HG02981 (cell line): ENCODE measurements at regions not wholly inside any gene's neighbourhood (a gene's known extent, or its start where the extent isn't known, plus 50 kb on each side); places are given as distances from the start of the nearest gene placed in this dataset.
"Not testable (repeated sequence)": the region's sequence is repeated elsewhere in the genome, so short reads cannot be mapped to it uniquely, and the experiment has no call there.

Experiments
- ATAC-seq: cut with Tn5 transposase; IDR thresholded peaks from one replicate; pipeline ENCODE4 v1.9.1; 2021; ENCODE audit warnings: mild to moderate bottlenecking, moderate library complexity; ENCODE audit not compliant: unreplicated experiment

DNA sequence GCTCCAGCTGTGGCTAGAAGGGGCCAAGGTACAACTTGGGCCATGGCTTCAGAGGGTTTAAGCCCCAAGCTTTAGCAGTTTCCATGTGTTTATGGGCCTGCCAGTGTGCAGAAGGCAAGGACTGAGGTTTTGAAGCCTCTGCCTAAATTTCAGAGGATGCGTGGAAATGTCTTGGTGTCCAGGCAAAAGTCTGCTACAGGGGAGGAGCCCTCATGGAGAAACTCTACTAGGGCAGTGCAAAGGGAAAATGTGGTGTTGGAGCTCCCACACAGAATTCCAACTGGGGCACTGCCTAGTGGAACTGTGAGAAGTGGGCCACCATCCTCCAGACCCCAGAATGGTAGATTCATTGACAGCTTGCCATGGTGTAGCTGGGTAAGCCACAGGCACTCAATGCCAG, 527.2 kb upstream of the RORB start:
- no peak for ATAC-seq

DNA sequence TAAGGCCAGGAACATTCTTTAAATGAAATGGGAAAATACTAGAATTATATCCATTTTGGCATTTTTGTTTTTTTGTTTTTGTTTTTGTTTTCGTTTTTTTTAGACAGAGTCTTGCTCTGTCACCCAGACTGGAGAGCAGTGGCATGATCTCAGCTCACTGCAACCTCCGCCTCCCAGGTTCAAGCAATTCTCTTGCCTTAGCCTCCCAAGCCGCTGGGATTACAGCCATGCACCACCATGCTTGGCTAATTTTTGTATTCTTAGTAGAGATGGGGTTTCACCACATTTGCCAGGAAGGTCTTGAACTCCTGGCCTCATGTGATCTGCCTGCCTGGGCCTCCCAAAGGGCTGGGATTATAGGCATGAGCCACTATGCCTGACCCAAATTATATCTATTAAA, 520.7 kb upstream of the RORB start:
- not testable (repeated sequence) for ATAC-seq

DNA sequence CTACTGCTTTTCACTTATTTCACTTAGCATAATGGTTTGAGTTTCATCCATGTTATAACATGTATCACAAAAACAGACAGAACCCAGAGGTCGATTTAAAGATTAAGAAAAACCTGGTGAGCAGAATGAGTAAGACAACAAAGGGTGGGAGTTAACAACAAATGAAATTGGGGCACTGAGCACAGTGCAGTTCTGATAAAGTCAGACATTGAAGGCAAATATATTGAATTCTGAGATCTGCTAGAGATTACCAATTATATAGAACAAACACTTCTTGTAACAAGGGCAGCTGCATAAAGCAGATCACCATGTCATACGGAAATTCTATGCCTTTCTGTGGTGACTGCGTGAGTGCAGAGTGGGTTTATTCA, 517.3 kb upstream of the RORB start:
- ATAC-seq, result no peak

DNA sequence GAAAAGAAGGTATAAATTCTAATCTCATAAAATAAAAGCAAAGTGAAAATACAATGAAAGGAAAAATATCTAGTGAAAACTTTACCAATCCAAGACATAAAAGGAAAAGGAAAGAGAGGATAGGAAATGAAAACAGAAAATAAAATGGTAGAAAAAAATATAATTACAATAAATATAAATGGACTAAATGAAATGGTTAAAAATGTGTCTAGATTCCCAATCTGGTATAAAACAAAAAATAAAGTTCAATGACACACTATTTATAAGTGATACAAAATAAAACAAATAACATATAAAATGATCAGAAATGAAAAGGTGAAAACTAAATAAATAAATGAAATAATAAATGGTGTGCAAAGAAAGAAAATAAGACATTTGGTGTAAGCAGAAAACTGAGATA, 516.4 kb upstream of the RORB start:
- ATAC-seq, result no peak

DNA sequence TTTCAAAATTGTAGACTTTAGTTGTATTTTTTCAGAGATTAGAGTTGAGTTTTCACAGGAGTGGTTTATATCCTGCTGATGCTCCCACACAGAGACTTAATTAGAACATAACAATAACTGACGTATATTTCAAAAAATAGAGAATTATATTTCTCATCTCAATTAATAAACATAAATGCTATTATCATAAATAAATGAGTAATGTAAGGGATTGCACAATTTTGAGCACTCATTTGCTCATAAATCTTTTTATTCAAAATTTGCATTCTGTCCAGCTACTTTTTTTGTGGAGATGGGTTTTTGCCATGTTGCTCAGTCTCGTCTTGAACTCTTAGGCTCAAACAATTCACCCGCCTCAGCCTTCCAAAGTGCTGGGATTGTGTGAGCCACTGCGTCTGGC, 515.7 kb upstream of the RORB start:
- ATAC-seq, result no peak

DNA sequence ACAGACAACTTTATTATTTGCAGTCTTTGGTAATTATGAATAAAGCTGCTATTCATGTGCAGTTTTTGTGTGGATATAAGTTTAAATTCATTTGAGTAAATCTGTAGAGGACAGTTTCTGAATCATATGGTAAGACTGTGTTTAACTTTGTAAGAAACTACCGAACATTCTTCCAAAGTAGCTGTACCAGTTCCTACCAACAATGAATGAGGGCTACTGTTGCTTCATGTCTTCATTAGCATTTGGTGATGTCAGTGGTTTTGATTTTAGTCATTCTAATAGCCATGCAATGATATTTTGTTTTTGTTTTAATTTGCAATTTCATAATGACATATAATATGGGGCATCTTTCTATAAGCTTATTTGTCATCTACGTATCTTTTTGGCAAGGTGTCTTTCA, 501.3 kb upstream of the RORB start:
- no peak for ATAC-seq

DNA sequence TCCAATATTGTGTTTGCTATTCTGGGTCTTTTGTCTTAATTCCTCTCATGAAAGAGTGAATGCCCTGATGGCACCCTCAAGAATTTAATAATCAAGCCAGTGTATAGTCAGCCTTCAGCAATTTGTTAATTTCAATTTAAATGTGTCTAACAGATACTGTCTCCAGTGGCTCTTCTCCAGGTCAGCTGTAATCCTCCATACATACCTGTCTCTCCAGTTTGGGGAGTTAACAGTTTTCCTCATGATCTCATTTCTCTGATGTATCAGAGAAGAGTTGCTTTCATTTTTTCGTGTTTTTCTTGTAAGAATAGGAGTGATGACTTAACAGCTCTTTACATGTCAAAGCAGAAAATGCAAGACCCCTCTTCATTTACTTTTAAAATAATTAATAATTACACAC, 500.3 kb upstream of the RORB start:
- no peak for ATAC-seq

DNA sequence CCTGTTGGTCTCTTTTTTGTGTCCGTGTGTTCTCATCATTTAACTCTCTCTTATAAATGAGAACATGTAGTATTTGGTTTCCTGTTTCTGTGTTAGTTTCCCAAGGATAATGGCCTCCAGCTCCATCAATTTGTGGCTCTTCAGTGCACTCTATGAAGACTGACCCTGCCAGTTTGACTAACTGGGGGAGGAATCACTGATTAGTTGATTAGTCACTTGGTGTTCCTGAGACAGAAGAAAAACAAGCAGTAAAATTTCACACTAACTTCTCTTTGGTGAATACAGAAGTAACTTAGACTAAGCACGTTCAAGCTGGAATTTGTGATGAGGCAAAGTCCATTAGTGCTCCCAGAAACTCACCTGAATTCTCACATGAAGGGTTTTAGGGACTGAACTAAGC, 495.8 kb upstream of the RORB start:
- no peak for ATAC-seq

DNA sequence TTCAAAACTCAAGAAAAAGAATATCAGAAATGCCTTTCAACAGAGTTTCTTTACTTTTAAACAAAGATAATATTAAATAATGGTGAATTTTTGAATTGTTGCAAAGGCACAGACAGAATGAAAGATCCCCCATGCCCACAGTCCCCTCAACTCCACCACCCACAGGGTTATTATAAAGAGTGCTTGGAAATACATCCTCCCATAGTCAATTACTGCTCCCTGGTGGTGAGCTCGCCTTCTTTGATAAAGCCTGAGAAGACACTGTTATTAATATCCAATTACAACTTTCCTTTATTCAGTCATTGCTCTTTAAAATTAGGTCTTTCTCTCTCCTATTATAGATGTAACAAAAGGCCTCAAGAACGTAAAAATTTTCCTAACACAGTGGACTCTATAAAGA, 490.2 kb upstream of the RORB start:
- ATAC-seq, result no peak

DNA sequence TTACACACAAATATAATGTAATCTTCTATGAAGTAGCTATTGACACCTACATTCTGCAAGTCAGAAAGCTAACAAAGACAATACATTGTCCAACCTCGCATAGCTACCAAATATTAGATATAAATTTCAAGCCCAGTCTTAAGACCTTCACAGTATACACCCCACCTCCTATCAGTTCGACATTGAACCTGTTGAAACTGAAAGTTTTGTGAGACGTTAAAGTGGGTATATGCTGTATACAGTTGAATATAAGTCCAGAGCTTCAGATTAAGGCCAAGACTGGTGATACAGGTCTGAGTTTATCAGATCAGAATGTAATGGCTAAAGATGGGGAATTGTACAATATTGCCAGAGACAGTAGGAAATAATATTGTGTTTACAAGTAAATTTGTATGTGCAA, 489.3 kb upstream of the RORB start:
- no peak for ATAC-seq

DNA sequence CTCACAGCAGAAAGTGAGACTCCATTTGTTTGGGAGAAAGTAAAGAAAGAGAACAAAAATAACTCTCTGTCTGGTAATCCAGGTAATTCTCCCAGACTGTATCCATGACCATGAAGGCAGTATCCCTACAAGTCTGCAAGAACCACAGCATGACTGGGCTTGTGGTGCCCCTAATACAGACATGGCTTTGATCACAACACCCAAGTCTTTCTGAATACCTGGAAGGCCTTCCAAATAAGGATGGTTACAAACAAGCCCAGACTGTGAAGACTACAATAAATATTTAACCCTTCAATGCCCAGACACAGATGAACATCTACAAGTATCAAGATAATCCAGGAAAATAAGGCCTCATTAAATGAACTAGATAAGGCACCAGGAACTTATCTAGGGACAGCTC, 481.1 kb upstream of the RORB start:
- ATAC-seq, result no peak

DNA sequence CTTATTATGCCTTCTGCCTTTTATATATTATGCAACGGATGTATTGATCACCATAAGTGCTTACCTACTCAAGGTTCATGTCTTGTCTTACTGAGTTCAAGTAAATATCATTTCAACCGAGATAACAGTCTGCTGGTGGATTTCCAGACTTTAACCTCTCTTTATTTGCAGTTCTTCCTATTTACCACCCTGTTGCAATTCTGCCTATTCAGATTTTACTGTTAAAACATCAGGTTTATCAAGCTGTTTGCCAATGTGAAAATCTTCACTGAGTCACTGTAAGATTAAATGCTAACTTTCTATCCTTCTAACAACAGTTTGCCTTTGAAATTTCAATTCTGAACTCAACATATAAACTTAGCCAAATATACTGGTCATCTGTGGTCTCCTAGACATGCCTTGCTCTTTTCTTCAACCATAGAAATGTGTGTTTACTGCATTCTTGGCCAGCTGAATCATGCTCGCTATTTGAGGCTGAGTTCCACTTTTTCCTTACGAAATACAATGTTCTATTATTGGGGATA, 471.7 kb upstream of the RORB start:
- ATAC-seq, result no peak

DNA sequence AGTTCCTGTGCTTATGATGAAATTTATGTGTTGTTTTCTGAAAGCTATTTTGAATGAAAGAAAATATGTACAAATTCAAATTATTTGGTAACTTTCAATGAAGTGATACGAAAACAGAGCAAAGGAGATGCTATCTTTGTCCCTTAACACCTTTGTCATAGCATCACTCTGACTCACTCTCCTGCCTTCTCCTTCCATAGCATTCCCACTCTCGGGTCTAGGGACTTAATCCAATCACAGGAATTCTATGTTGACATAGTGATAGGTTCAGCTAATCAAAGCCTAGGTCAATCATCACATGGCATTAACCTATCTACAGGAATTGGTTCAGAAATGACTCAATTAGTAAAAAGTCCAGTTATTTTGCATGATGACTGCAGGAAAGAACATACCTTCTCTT, 464.7 kb upstream of the RORB start:
- no peak for ATAC-seq

DNA sequence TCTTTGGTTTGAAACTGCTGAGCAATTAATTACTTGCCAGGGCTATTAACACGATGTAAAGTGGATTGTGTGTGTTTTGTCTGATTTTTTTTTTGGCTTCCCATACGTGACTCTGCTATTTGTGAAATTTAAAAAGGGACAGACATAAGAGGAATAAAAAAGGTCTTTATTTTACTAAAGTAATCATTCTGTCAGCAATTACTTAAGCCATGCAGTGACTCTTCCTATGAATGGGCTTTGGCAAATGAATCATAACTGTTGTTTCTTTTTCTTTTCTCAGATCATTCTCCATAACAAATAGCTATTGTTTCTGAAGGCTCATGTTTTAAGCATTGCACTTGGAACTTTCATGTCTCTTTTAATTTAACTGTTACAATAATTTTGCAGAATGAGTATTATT, 461.3 kb upstream of the RORB start:
- ATAC-seq, result peak; percentile 35

DNA sequence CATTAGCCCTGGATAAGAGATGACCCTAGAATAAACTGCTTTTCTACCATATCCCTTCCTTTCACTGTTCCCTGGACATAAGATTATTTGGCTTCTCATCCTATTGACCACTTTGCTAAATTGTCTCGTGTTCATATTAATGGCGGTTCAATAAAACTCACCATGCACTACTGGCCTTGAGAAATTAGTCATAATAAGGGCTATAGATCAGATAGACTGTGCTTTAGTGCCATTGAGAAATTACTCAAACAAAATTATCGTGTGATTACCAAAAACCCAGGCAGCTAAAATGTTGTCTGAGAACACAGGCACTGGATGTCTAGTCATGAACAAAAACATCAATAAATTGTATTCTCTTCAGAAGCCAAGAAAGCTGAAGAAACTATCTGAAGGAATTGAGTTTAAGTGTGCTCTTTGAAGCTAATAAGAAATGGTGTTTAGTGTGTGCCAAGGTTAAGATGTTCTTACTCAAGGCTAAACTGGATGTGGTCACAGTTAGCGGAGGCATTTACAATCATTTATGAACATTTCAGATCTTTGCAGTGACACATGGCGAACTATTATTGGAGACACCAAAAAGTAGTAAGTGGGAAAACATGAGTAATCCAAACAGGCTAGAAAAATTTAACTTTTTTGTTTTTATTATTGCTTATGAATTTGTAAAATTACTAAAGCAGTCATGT, 460.4 kb upstream of the RORB start:
- ATAC-seq, result peak; percentile 92

DNA sequence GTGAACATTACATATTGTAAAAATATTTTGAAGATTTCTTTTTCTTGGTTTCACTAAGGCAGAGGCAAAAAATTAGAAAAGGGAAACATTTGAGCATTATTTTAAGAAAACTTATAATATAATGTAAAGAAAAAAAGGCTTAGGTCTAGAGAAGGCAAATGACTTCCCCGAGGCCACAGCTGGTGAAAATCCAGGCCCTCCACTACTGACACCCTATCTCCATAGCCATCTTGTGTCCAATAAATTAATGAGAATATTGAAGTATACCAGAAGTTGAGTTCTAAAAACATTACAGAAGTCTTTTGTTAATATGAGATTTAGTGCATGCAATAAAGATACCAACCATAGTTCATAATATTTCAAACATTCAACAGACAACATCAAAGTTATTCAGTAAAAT, 459.9 kb upstream of the RORB start:
- ATAC-seq, result no peak

DNA sequence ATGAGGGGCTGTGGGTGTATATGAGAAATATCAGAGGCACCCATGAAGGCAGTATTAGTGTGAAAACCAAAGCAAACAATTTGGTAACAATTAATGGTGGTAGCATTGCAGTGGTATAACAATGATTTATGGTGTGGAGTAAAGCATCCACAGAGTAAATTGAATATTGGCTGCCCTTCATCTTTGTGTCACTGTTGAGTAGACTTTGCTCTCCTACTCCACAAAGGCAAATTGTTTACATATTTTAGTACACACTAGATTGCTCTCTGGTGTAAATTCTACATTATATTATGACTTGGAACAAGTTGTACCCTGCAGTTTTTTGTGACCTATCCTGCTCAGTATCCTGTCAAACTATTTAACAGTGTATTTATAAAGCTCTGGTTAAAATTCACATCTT, 455.5 kb upstream of the RORB start:
- ATAC-seq, result no peak

DNA sequence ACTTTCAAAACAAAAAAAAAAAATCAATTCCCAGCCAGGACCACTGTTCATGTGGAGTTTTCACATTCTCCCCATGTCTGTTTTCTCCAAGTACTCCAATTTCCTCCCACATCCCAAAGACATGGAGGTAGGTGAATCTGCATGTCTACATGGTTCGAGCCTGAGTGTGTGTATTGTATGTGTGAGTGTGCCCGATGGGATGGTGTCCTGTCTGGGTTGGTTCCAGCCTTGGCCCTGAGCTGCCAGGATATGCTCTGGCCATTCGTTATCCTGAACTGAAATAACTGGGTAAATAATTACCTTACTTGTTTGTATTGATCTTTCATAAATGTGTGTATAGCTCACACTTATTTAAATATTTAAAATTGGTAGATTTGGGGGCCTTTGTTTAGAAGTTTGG, 452.3 kb upstream of the RORB start:
- ATAC-seq, result no peak

DNA sequence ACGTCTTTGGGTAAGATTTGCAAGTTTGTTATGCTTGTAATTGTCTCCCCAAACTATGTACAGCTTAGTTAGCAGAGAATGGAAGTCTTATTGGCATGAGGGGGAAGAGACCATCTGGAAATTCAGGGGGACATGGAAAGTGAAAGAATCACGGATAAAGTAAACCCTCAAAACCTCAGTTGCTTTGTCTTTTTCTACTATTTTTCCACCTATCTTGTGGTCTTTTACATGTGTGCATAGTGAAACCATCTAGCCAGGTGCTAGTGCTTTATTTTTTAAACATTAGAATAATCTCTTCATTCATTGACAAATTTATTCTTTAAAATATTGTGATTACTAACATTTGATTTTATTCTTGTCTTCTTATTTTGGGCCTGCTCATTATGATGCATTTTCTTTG, 441.1 kb upstream of the RORB start:
- ATAC-seq, result no peak

DNA sequence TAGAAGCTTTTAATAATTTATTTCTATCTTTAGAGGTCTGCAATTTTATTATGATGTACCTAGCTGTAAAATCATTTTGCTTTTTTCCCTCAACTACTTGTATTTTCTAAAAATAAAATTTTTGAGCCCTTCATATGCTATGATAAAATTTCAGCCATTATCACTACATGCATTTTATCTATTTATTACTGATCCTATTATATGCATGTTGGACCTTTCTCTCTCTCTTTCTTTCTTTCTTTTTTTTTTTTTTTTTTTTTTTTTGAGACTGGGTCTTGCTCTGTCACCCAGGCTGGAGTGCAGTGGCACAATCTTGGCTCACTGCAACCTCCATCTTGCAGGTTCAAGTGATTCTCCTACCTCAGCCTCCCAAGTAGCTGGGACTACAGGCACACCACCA, 440.1 kb upstream of the RORB start:
- not testable (repeated sequence) for ATAC-seq

DNA sequence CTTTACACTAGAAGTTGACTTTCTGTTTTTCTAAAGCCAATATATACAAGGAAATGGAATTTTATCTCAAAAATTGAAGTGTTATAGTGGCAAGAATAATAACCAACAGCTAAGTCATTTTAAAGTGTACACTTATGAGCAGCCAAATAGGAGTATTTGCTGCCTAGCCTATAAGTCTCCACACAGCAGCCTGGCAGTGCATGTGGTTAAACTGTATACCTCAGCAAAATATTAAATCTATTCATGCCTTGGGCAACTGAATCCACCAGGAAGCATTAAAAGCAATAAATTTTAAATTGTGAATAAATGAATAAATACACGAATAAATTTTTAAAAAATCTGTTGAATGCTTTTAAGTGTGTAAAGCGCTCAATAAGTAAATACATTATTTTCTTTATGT, 432.4 kb upstream of the RORB start:
- ATAC-seq, result no peak

DNA sequence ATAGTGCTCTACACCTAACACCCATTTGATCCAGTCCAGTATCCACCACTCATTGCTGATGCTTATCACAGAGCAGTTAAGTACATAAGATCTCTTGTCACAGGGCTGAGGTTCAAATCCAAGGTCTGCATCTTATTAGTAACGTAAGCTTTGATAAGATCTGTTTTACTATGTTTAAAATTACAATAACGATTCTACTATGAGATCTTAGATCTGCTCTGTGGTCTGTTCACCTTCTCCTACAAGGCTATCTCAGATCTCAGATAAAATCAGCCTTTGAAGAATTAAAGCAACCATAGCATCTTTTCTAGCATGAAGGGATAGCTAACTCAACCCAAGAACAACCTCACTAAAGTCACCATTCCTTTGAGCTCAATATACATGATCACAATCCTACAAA, 431.0 kb upstream of the RORB start:
- ATAC-seq, result no peak

DNA sequence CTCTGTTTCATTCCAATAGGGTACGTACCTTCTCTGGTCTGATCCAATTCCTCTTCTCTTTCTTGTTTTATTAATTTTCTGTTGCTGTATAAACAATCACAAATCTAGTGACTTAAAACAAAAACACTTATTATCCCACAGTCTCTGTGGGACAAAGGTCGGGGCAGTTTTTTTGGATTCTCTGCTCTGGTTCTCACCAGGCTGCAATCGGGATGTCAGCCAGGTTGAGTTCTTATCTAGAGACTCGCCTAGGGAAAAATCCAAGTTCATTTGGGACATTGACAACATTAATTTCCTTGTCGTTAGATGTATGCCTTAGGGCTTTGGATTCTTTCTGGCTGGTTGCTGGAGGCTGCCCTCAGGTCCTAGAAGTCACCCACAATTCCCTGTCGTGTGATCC, 430.5 kb upstream of the RORB start:
- ATAC-seq, result no peak
